Spleen (tissue), 7 donors: ENCODE measurements at regions not wholly inside any gene's neighbourhood (a gene's known extent, or its start where the extent isn't known, plus 50 kb on each side); places are given as distances from the start of the nearest gene placed in this dataset.

Experiments used
- POLR2A ChIP-seq, 3 donors: fragments of 450-650 bp; IDR thresholded peaks; one replicate each; pipeline ENCODE4 v1.5.1; 2017; ENCODE audit warnings: antibody characterized with exemption in 3 of 3, mild to moderate bottlenecking in 1 of 3
- POLR2AphosphoS5 ChIP-seq, 3 donors: sonication (generic); formaldehyde crosslinking; IDR thresholded peaks; one replicate each; pipeline ENCODE4 v1.5.1; 2017; ENCODE audit warnings: antibody characterized with exemption in 3 of 3
- TF ChIP-seq, protein P1 (sequence below), 11 experiments: fragments of 200-600 bp in 7 of 11; fragments of 450-650 bp in 4 of 11; sonication (generic) in 4 of 11; IDR thresholded peaks in 8 of 11; conservative IDR thresholded peaks in 3 of 11; 1 replicate in 7 of 11; 2 replicates in 4 of 11; pipeline versions ENCODE4 v1.4.0 to v1.8.0; 2016 to 2021; ENCODE audit warnings: antibody characterized with exemption in 11 of 11, inconsistent platforms in 4 of 11, mild to moderate bottlenecking in 1 of 11
- donor health status: DM: no; HTN: no; CAD: no; lungs with moderate emphysema.
- donor health status: DM: no; HTN: no; CAD: no.
- donor health status: DM: no; HTN: no; CAD: no.

DNA sequence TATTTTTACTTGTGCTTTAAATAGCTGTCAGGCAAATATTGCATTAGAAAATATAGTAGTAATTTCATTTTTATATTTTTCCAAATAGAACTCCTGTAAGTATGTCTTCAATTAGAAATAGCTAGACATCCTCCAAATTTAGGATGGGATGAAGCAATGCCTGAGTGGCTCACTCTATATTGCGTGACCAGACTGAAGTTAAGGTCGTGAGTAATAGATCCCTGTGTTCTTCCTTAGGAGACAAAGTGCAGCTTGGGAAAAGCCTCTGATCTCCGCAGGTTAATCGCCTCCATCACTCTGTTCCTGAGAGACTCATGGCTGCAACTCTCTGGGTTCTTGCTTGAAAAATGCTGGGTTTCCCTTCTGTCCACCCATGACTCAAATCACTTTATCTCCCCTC is 484.8 kb upstream of the ANKRD30A start:
- TF ChIP-seq, protein P1, sequence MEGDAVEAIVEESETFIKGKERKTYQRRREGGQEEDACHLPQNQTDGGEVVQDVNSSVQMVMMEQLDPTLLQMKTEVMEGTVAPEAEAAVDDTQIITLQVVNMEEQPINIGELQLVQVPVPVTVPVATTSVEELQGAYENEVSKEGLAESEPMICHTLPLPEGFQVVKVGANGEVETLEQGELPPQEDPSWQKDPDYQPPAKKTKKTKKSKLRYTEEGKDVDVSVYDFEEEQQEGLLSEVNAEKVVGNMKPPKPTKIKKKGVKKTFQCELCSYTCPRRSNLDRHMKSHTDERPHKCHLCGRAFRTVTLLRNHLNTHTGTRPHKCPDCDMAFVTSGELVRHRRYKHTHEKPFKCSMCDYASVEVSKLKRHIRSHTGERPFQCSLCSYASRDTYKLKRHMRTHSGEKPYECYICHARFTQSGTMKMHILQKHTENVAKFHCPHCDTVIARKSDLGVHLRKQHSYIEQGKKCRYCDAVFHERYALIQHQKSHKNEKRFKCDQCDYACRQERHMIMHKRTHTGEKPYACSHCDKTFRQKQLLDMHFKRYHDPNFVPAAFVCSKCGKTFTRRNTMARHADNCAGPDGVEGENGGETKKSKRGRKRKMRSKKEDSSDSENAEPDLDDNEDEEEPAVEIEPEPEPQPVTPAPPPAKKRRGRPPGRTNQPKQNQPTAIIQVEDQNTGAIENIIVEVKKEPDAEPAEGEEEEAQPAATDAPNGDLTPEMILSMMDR (IDR thresholded peaks at IDR 0.05 in 8 of 11, conservative IDR thresholded peaks at IDR 0.05 in 3 of 11), result no peak
- no peak for TF ChIP-seq POLR2A (IDR thresholded peaks at IDR 0.05)
- no peak for TF ChIP-seq POLR2AphosphoS5 (IDR thresholded peaks at IDR 0.05)
